HFF-Myc (cell line): ENCODE measurements at regions not wholly inside any gene's neighbourhood (a gene's known extent, or its start where the extent isn't known, plus 50 kb on each side); places are given as distances from the start of the nearest gene placed in this dataset.

Source experiments
- DNase-seq: peaks from one replicate; pipeline ENCODE4 v3.0.0-alpha.2; 2011; ENCODE audit warnings: low read depth; ENCODE audit errors: extremely low read depth
- H3K4me3 ChIP-seq: replicated peaks from 2 replicates; pipeline ENCODE4 v1.5.1; 2011; ENCODE audit warnings: low read depth, mild to moderate bottlenecking, control low read depth, low read length
- TF ChIP-seq, protein P1 (sequence below): IDR thresholded peaks from 2 replicates; pipeline ENCODE4 v1.5.1; 2012; ENCODE audit warnings: mild to moderate bottlenecking, low read depth, low read length, control low read depth; ENCODE audit errors: missing control alignments

- DNase-seq, result no peak
- H3K4me3 ChIP-seq, result no peak overlapping the region
- TF ChIP-seq, protein P1, sequence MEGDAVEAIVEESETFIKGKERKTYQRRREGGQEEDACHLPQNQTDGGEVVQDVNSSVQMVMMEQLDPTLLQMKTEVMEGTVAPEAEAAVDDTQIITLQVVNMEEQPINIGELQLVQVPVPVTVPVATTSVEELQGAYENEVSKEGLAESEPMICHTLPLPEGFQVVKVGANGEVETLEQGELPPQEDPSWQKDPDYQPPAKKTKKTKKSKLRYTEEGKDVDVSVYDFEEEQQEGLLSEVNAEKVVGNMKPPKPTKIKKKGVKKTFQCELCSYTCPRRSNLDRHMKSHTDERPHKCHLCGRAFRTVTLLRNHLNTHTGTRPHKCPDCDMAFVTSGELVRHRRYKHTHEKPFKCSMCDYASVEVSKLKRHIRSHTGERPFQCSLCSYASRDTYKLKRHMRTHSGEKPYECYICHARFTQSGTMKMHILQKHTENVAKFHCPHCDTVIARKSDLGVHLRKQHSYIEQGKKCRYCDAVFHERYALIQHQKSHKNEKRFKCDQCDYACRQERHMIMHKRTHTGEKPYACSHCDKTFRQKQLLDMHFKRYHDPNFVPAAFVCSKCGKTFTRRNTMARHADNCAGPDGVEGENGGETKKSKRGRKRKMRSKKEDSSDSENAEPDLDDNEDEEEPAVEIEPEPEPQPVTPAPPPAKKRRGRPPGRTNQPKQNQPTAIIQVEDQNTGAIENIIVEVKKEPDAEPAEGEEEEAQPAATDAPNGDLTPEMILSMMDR, result no peak
These were observed 180.4 kb downstream of the URI1 start for GRCh38 chr19:30122431-30122830.

GRCh38 chr19:30123119-30123518 is 181.1 kb downstream of the URI1 start:
- no peak for DNase-seq
- TF ChIP-seq, protein P1, result no peak

DNA sequence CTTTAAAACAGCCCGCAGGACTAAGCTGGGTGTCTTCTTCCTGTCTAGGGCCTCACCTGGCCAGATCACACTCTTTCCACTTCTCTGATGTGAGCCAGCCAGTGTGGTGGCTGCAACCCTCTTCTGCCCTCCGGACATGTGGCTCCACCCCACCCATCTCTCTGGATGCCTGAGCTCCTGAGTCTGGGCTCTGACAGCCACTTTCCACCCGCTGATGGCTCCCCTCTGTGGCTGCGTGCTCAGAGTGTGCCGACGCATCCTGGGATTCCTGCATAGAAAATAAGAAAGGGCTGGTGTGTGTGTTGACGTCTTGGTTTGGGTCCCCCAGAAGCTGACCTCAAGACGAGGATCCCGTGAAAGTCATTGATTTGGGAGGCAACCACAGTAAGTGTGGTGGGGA is 181.6 kb downstream of the URI1 start:
- TF ChIP-seq, protein P1, result no peak
- DNase-seq, result no peak

More at GRCh38 chr19:30123119-30123518, 181.1 kb downstream of the URI1 start:
- H3K4me3 ChIP-seq, result no peak overlapping the region

GRCh38 chr19:30128211-30128610 is 186.2 kb downstream of the URI1 start:
- H3K4me3 ChIP-seq, result no peak overlapping the region

More for the DNA sequence above, 181.6 kb downstream of the URI1 start:
- no peak overlapping the region for H3K4me3 ChIP-seq

DNA sequence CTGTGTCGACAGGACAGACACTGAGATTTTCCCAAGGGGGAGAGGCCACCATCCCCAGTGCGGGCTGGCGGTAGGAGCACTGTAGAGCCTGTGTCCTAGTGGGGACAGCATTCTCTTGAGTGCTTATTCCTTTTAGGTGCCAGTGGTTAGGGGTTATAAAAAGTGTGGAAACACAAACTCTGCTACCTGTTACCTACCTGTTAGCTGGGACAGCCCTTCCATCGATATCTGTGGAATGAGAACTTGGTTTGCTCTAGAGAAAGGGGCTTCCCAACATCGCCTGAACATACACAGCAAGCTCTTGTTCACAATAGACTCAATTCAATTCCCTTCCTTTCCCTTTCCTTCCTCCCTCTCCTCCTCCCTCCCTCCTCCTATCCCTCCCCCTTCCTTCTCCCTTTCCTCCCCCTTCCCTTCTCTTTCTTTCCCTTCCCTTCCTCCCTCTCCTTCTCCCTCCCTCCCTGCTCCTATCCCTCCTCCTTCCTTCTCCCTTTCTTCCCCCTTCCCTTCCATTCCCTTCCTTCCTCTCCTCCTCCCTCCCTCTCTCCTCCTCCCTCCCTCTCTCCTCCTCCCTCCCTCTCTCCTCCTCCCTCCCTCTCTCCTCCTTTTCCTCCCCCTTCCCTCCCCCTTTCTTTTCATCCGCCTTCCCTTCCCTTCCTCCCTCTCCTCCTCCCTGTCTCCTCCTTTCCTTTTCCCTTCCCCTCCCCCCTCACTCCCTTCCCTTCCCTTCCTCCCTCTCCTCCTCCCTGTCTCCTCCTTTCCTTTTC is 188.5 kb downstream of the URI1 start:
- no peak for DNase-seq
- TF ChIP-seq, protein P1, result no peak
- H3K4me3 ChIP-seq, result no peak overlapping the region

More at GRCh38 chr19:30128211-30128610, 186.2 kb downstream of the URI1 start:
- TF ChIP-seq, protein P1, result no peak
- DNase-seq, result no peak

GRCh38 chr19:30131246-30131645 is 189.2 kb downstream of the URI1 start:
- DNase-seq, result no peak
- H3K4me3 ChIP-seq, result no peak overlapping the region
- TF ChIP-seq, protein P1, result no peak
